ENCODE measurements at regions not wholly inside any gene's neighbourhood (a gene's known extent, or its start where the extent isn't known, plus 50 kb on each side); places are given as distances from the start of the nearest gene placed in this dataset.

- no peak overlapping the region for H3K9ac ChIP-seq (replicated peaks in 1 of 4; ENCODE audit: extremely low read depth in 1 of 4, low read depth in 3 of 4, low read length in 3 of 4)
- FAIRE-seq: no peak
- H2AK5ac ChIP-seq (ENCODE audit: low read depth, low read length): no peak overlapping the region
- H3K79me1 ChIP-seq (ENCODE audit: low read depth, low read length): no peaks in the 10 kb centered on the region
- H4K20me1 ChIP-seq (replicated peaks in 1 of 2; ENCODE audit: control insufficient read depth in 1 of 2, insufficient read depth in 2 of 2, low read length in 2 of 2): no peaks in the 10 kb centered on the region
- H3K4me1 ChIP-seq (replicated peaks in 1 of 4; ENCODE audit: control insufficient read depth in 3 of 4, insufficient read depth in 4 of 4, low read length in 3 of 4): no peaks in the 10 kb centered on the region
- H3K4ac ChIP-seq (replicated peaks; ENCODE audit: insufficient read length, low read depth, low read length): no peak overlapping the region
- no peak overlapping the region for H4K8ac ChIP-seq (ENCODE audit: extremely low read depth, insufficient read depth, low read length)
- WGBS, 2 experiments (ENCODE audit: extremely low coverage in 1 of 2, insufficient coverage in 1 of 2, insufficient read length in 1 of 2, insufficient replicate concordance in 2 of 2, low coverage in 1 of 2, low lambda C conversion rate in 2 of 2, missing lambda C conversion rate in 1 of 2): 97% methylated on average over 3 of the region's 3 CpGs; no CpG with 5 or more reads in 1 of the 2 experiments
- no peak overlapping the region for H2BK5ac ChIP-seq (ENCODE audit: low read depth, low read length)
- no peak overlapping the region for H2BK20ac ChIP-seq (ENCODE audit: low read length)
- no peak overlapping the region for H3K4me3 ChIP-seq (ENCODE audit: extremely low read depth in 1 of 4, insufficient read depth in 2 of 4, low read depth in 3 of 4, low read length in 4 of 4)
- no peak overlapping the region for H3K56ac ChIP-seq (replicated peaks; ENCODE audit: insufficient read length, low read depth, low read length)
- no peak overlapping the region for H3K18ac ChIP-seq (ENCODE audit: extremely low read depth, low read length)
- ChIA-PET POLR2A (ENCODE audit: partially characterized antibody) (no interaction called here), CTCF (ENCODE audit: partially characterized antibody) (interaction anchor here (1.6 kb wide), 1 partner anchor 10 kb away, joined by 3 read pairs; no protein-coding TSS in a partner anchor)
- no peaks in the 10 kb centered on the region for H3K36me3 ChIP-seq (ENCODE audit: control insufficient read depth in 2 of 4, insufficient read depth in 4 of 4, low read length in 3 of 4)
- H3K23me2 ChIP-seq (ENCODE audit: low read depth, low read length): no peaks in the 10 kb centered on the region
- H2BK12ac ChIP-seq (ENCODE audit: low read depth, low read length): no peak overlapping the region
- no peak overlapping the region for H2BK15ac ChIP-seq (ENCODE audit: low read length)
- no peak overlapping the region for H3K14ac ChIP-seq (ENCODE audit: insufficient read length)
- H2BK120ac ChIP-seq (replicated peaks; ENCODE audit: low read depth, low read length): no peak overlapping the region
- H3K27me3 ChIP-seq (replicated peaks in 1 of 4; ENCODE audit: control insufficient read depth in 3 of 4, extremely low read depth in 1 of 4, insufficient read depth in 3 of 4, low read length in 3 of 4): no peaks in the 10 kb centered on the region
- no peak overlapping the region for H2AFZ ChIP-seq (ENCODE audit: low read length)
- no peaks in the 10 kb centered on the region for H3K79me2 ChIP-seq (ENCODE audit: control insufficient read depth in 1 of 2, insufficient read depth in 2 of 2, low read length in 2 of 2)
- no peak for DNase-seq (ENCODE audit: low read depth in 1 of 2, low spot score in 2 of 2)
- TF ChIP-seq E2F6 (IDR thresholded peaks at IDR 0.05) (no peak), TAF1 (IDR thresholded peaks at IDR 0.05; ENCODE audit: low read depth, low read length) (no peak), PHF8 (conservative IDR thresholded peaks at IDR 0.05; ENCODE audit: low read depth, low read length) (no peak), POU5F1 (IDR thresholded peaks at IDR 0.05; ENCODE audit: low read depth, low read length) (no peak), GABPA (IDR thresholded peaks at IDR 0.05; ENCODE audit: borderline replicate concordance, insufficient read depth, low read length) (no peak), TAF7 (optimal IDR thresholded peaks at IDR 0.05; ENCODE audit: borderline replicate concordance, low read depth, low read length) (no peak), HDAC6 (IDR thresholded peaks at IDR 0.05; ENCODE audit: low read depth, low read length) (no peak), BACH1 (IDR thresholded peaks at IDR 0.05; ENCODE audit: low read length) (no peak), ATF2 (IDR thresholded peaks at IDR 0.05; ENCODE audit: low read length) (no peak), CEBPB (IDR thresholded peaks at IDR 0.05; ENCODE audit: low read depth, low read length) (no peak)
- no peak overlapping the region for H3K4me2 ChIP-seq (ENCODE audit: insufficient read depth in 1 of 2, low read depth in 2 of 2, low read length in 2 of 2)
- H3K27ac ChIP-seq (ENCODE audit: low read depth, low read length): no peak overlapping the region
- no peak overlapping the region for H4K91ac ChIP-seq (replicated peaks; ENCODE audit: insufficient read length, low read length)
- H4K5ac ChIP-seq (ENCODE audit: insufficient read length, low read depth, low read length): no peak overlapping the region
- H3K9me3 ChIP-seq (ENCODE audit: insufficient read depth in 2 of 2, low read depth in 1 of 2, low read length in 1 of 2): no peaks in the 10 kb centered on the region
- no peak overlapping the region for H3K23ac ChIP-seq (ENCODE audit: insufficient read length)
Observed at GRCh38 chr5:6261256-6261655, 117.1 kb downstream of the MED10 start.

Measured in H1 (cell line).